ENCODE measurements at regions not wholly inside any gene's neighbourhood (a gene's known extent, or its start where the extent isn't known, plus 50 kb on each side); places are given as distances from the start of the nearest gene placed in this dataset.

- TF ChIP-seq POLR2A (IDR thresholded peaks at IDR 0.05; ENCODE audit: low read depth, low read length) (no peak), POLR2AphosphoS5 (IDR thresholded peaks at IDR 0.05; ENCODE audit: low read depth, low read length) (no peak)
Measured at GRCh38 chr3:34511891-34512290, 713.5 kb downstream of the PDCD6IP start.

Data from GM12892 (cell line).